ENCODE measurements at regions not wholly inside any gene's neighbourhood (a gene's known extent, or its start where the extent isn't known, plus 50 kb on each side); places are given as distances from the start of the nearest gene placed in this dataset.

- no peak for DNase-seq (ENCODE audit: low spot score)
These were observed 81.5 kb downstream of the PJA1 start for GRCh38 chrX:69083801-69084200.

GRCh38 chrX:69083361-69083760, 81.9 kb downstream of the PJA1 start:
- no peak for DNase-seq (ENCODE audit: low spot score)

- no peak for DNase-seq (ENCODE audit: low spot score)
These were observed 82.5 kb downstream of the PJA1 start for GRCh38 chrX:69082753-69083150.

GRCh38 chrX:69082055-69082752, 83.0 kb downstream of the PJA1 start:
- no peak for DNase-seq (ENCODE audit: low spot score)

- DNase-seq (ENCODE audit: low spot score) = no peak
These were observed 84.3 kb downstream of the PJA1 start for GRCh38 chrX:69080855-69081465.

- no peak for DNase-seq (ENCODE audit: low spot score)
These were observed 86.0 kb downstream of the PJA1 start for GRCh38 chrX:69079268-69079667.

- no peak for DNase-seq (ENCODE audit: low spot score)
These were observed 87.3 kb downstream of the PJA1 start for GRCh38 chrX:69077895-69078455.

GRCh38 chrX:69076088-69076487, 89.2 kb downstream of the PJA1 start:
- no peak for DNase-seq (ENCODE audit: low spot score)

- no peak for DNase-seq (ENCODE audit: low spot score)
These were observed 90.5 kb downstream of the PJA1 start for GRCh38 chrX:69074726-69075125.

GRCh38 chrX:69073721-69074120, 91.5 kb downstream of the PJA1 start:
- DNase-seq (ENCODE audit: low spot score) = no peak

GRCh38 chrX:69073241-69073640, 92.0 kb downstream of the PJA1 start:
- DNase-seq (ENCODE audit: low spot score) = no peak

GRCh38 chrX:69072486-69073006, 92.7 kb downstream of the PJA1 start:
- no peak for DNase-seq (ENCODE audit: low spot score)

GRCh38 chrX:69070949-69071650, 94.2 kb downstream of the PJA1 start:
- DNase-seq (ENCODE audit: low spot score) = no peak

GRCh38 chrX:69069876-69070275, 95.4 kb downstream of the PJA1 start:
- DNase-seq (ENCODE audit: low spot score) = no peak

- no peak for DNase-seq (ENCODE audit: low spot score)
These were observed 96.2 kb downstream of the PJA1 start for GRCh38 chrX:69069086-69069445.

GRCh38 chrX:69068301-69069085, 96.8 kb downstream of the PJA1 start:
- DNase-seq (ENCODE audit: low spot score) = no peak

- DNase-seq (ENCODE audit: low spot score) = no peak
These were observed 97.4 kb downstream of the PJA1 start for GRCh38 chrX:69067841-69068240.

GRCh38 chrX:69066966-69067525, 98.2 kb downstream of the PJA1 start:
- no peak for DNase-seq (ENCODE audit: low spot score)

- DNase-seq (ENCODE audit: low spot score) = no peak
These were observed 99.1 kb downstream of the PJA1 start for GRCh38 chrX:69066021-69066757.

GRCh38 chrX:69065451-69065850, 99.8 kb downstream of the PJA1 start:
- no peak for DNase-seq (ENCODE audit: low spot score)

GRCh38 chrX:69063486-69063885, 101.8 kb downstream of the PJA1 start:
- DNase-seq (ENCODE audit: low spot score) = no peak
